ENCODE measurements at regions not wholly inside any gene's neighbourhood (a gene's known extent, or its start where the extent isn't known, plus 50 kb on each side); places are given as distances from the start of the nearest gene placed in this dataset.

- no peak overlapping the region for H3K14ac ChIP-seq (ENCODE audit: low read length)
- no peaks in the 10 kb centered on the region for H3K36me3 ChIP-seq (replicated peaks in 1 of 2; ENCODE audit: control insufficient read depth in 2 of 2, insufficient read depth in 2 of 2, low read length in 2 of 2)
- no peak overlapping the region for H3K4me2 ChIP-seq (ENCODE audit: insufficient read depth, low read length, poor library complexity, severe bottlenecking)
- no peak overlapping the region for H3K18ac ChIP-seq (ENCODE audit: low read length)
- H4K8ac ChIP-seq (ENCODE audit: low read depth, low read length): no peak overlapping the region
- no peak overlapping the region for H2BK15ac ChIP-seq (ENCODE audit: low read length)
- no peak overlapping the region for H3K4ac ChIP-seq (ENCODE audit: low read length)
- no peaks in the 10 kb centered on the region for H3K27me3 ChIP-seq (ENCODE audit: control insufficient read depth in 3 of 3, insufficient read depth in 3 of 3, low read depth in 1 of 3, low read length in 3 of 3)
- H3K9me3 ChIP-seq (replicated peaks in 1 of 2; ENCODE audit: control insufficient read depth in 2 of 2, insufficient read depth in 1 of 2, low read depth in 1 of 2, low read length in 2 of 2): peaks cover 0 to 5% of the 10 kb centered on the region in 2 donors
- no peak overlapping the region for H2BK5ac ChIP-seq (ENCODE audit: low read length)
- DNase-seq (ENCODE audit: low spot score): no peak
- no peak overlapping the region for H2AFZ ChIP-seq (ENCODE audit: low read length)
- no CpG with 5 or more reads among the region's 2 CpGs for WGBS, 2 donors (ENCODE audit: extremely low coverage in 2 of 2, insufficient read length in 2 of 2, insufficient replicate concordance in 1 of 2)
- H3K79me1 ChIP-seq (ENCODE audit: low read depth, low read length): no peaks in the 10 kb centered on the region
- no peak overlapping the region for H3K27ac ChIP-seq (replicated peaks; ENCODE audit: low read length)
- no peak overlapping the region for H3K23ac ChIP-seq (ENCODE audit: low read depth, low read length, poor library complexity)
- no peak overlapping the region for H2BK120ac ChIP-seq (ENCODE audit: low read depth, low read length)
- no peak overlapping the region for H3K4me3 ChIP-seq (ENCODE audit: low read length in 2 of 2)
- H4K91ac ChIP-seq (ENCODE audit: low read depth, low read length, poor library complexity): no peak overlapping the region
- no peak overlapping the region for H3K9ac ChIP-seq (ENCODE audit: low read depth, low read length, poor library complexity)
- no peak overlapping the region for H2AK5ac ChIP-seq (ENCODE audit: low read depth, low read length)
- no peak overlapping the region for H2BK12ac ChIP-seq (ENCODE audit: low read length)
- peaks cover 0 to 5% of the 10 kb centered on the region in 2 donors for H3K4me1 ChIP-seq (ENCODE audit: control insufficient read depth in 2 of 2, insufficient read depth in 1 of 2, low read depth in 1 of 2, low read length in 2 of 2)
Measured at GRCh38 chr3:95154766-95155165, 1091.9 kb downstream of the NSUN3 start.

GRCh38 chr3:95162794-95163193 lies 1099.9 kb downstream of the NSUN3 start:
- Histone ChIP-seq H2BK15ac (ENCODE audit: low read length) (no peak overlapping the region), H3K79me1 (ENCODE audit: low read depth, low read length) (no peaks in the 10 kb centered on the region), H3K36me3 (replicated peaks in 1 of 2; ENCODE audit: control insufficient read depth in 2 of 2, insufficient read depth in 2 of 2, low read length in 2 of 2) (no peaks in the 10 kb centered on the region), H3K9ac (ENCODE audit: low read depth, low read length, poor library complexity) (no peak overlapping the region), H3K18ac (ENCODE audit: low read length) (no peak overlapping the region), H2AK5ac (ENCODE audit: low read depth, low read length) (no peak overlapping the region), H3K4me1 (ENCODE audit: control insufficient read depth in 2 of 2, insufficient read depth in 1 of 2, low read depth in 1 of 2, low read length in 2 of 2) (no peaks in the 10 kb centered on the region), H3K27me3 (ENCODE audit: control insufficient read depth in 3 of 3, insufficient read depth in 3 of 3, low read depth in 1 of 3, low read length in 3 of 3) (no peaks in the 10 kb centered on the region), H3K9me3 (replicated peaks in 1 of 2; ENCODE audit: control insufficient read depth in 2 of 2, insufficient read depth in 1 of 2, low read depth in 1 of 2, low read length in 2 of 2) (no peaks in the 10 kb centered on the region), H3K14ac (ENCODE audit: low read length) (no peak overlapping the region), H2BK5ac (ENCODE audit: low read length) (no peak overlapping the region), H2BK12ac (ENCODE audit: low read length) (no peak overlapping the region), H3K23ac (ENCODE audit: low read depth, low read length, poor library complexity) (no peak overlapping the region), H2BK120ac (ENCODE audit: low read depth, low read length) (no peak overlapping the region), H2AFZ (ENCODE audit: low read length) (no peak overlapping the region), H4K91ac (ENCODE audit: low read depth, low read length, poor library complexity) (no peak overlapping the region), H3K4me3 (ENCODE audit: low read length in 2 of 2) (no peak overlapping the region), H3K4ac (ENCODE audit: low read length) (no peak overlapping the region), H4K8ac (ENCODE audit: low read depth, low read length) (no peak overlapping the region), H3K27ac (replicated peaks; ENCODE audit: low read length) (no peak overlapping the region), H3K4me2 (ENCODE audit: insufficient read depth, low read length, poor library complexity, severe bottlenecking) (no peak overlapping the region)
- no CpG with 5 or more reads among the region's 1 CpG for WGBS, 2 donors (ENCODE audit: extremely low coverage in 2 of 2, insufficient read length in 2 of 2, insufficient replicate concordance in 1 of 2)
- DNase-seq (ENCODE audit: low spot score): no peak

- WGBS, 2 donors (ENCODE audit: extremely low coverage in 2 of 2, insufficient read length in 2 of 2, insufficient replicate concordance in 1 of 2): no CpG with 5 or more reads among the region's 4 CpGs
- H3K4ac ChIP-seq (ENCODE audit: low read length): no peak overlapping the region
Measured at GRCh38 chr3:95167748-95168147, 1104.9 kb downstream of the NSUN3 start.

GRCh38 chr3:95168526-95168925 lies 1105.7 kb downstream of the NSUN3 start:
- Histone ChIP-seq H3K4me2 (ENCODE audit: insufficient read depth, low read length, poor library complexity, severe bottlenecking) (no peak overlapping the region), H3K14ac (ENCODE audit: low read length) (no peak overlapping the region), H2BK120ac (ENCODE audit: low read depth, low read length) (no peak overlapping the region), H3K23ac (ENCODE audit: low read depth, low read length, poor library complexity) (no peak overlapping the region), H3K4me1 (ENCODE audit: control insufficient read depth in 2 of 2, insufficient read depth in 1 of 2, low read depth in 1 of 2, low read length in 2 of 2) (peaks cover 2 to 4% of the 10 kb centered on the region in 2 donors), H2BK15ac (ENCODE audit: low read length) (no peak overlapping the region), H3K79me1 (ENCODE audit: low read depth, low read length) (no peaks in the 10 kb centered on the region), H4K91ac (ENCODE audit: low read depth, low read length, poor library complexity) (no peak overlapping the region), H2AK5ac (ENCODE audit: low read depth, low read length) (no peak overlapping the region), H3K4me3 (ENCODE audit: low read length in 2 of 2) (no peak overlapping the region), H2BK12ac (ENCODE audit: low read length) (no peak overlapping the region), H3K4ac (ENCODE audit: low read length) (no peak overlapping the region), H2BK5ac (ENCODE audit: low read length) (no peak overlapping the region), H3K9ac (ENCODE audit: low read depth, low read length, poor library complexity) (no peak overlapping the region), H3K9me3 (replicated peaks in 1 of 2; ENCODE audit: control insufficient read depth in 2 of 2, insufficient read depth in 1 of 2, low read depth in 1 of 2, low read length in 2 of 2) (no peaks in the 10 kb centered on the region), H3K36me3 (replicated peaks in 1 of 2; ENCODE audit: control insufficient read depth in 2 of 2, insufficient read depth in 2 of 2, low read length in 2 of 2) (no peaks in the 10 kb centered on the region), H2AFZ (ENCODE audit: low read length) (no peak overlapping the region), H4K8ac (ENCODE audit: low read depth, low read length) (no peak overlapping the region), H3K18ac (ENCODE audit: low read length) (no peak overlapping the region), H3K27ac (replicated peaks; ENCODE audit: low read length) (no peak overlapping the region), H3K27me3 (ENCODE audit: control insufficient read depth in 3 of 3, insufficient read depth in 3 of 3, low read depth in 1 of 3, low read length in 3 of 3) (no peaks in the 10 kb centered on the region)
- DNase-seq (ENCODE audit: low spot score): no peak
- no CpG with 5 or more reads among the region's 7 CpGs for WGBS, 2 donors (ENCODE audit: extremely low coverage in 2 of 2, insufficient read length in 2 of 2, insufficient replicate concordance in 1 of 2)

More at GRCh38 chr3:95167748-95168147, 1104.9 kb downstream of the NSUN3 start:
- Histone ChIP-seq H3K4me1 (ENCODE audit: control insufficient read depth in 2 of 2, insufficient read depth in 1 of 2, low read depth in 1 of 2, low read length in 2 of 2) (peaks cover under 1 to 4% of the 10 kb centered on the region in 2 donors), H4K8ac (ENCODE audit: low read depth, low read length) (no peak overlapping the region), H4K91ac (ENCODE audit: low read depth, low read length, poor library complexity) (no peak overlapping the region), H2AFZ (ENCODE audit: low read length) (no peak overlapping the region), H2AK5ac (ENCODE audit: low read depth, low read length) (no peak overlapping the region), H3K4me3 (ENCODE audit: low read length in 2 of 2) (no peak overlapping the region), H3K23ac (ENCODE audit: low read depth, low read length, poor library complexity) (no peak overlapping the region), H3K27me3 (ENCODE audit: control insufficient read depth in 3 of 3, insufficient read depth in 3 of 3, low read depth in 1 of 3, low read length in 3 of 3) (no peaks in the 10 kb centered on the region), H2BK5ac (ENCODE audit: low read length) (no peak overlapping the region), H3K14ac (ENCODE audit: low read length) (no peak overlapping the region), H3K9ac (ENCODE audit: low read depth, low read length, poor library complexity) (no peak overlapping the region), H3K79me1 (ENCODE audit: low read depth, low read length) (no peaks in the 10 kb centered on the region), H2BK15ac (ENCODE audit: low read length) (no peak overlapping the region), H3K4me2 (ENCODE audit: insufficient read depth, low read length, poor library complexity, severe bottlenecking) (no peak overlapping the region), H2BK120ac (ENCODE audit: low read depth, low read length) (no peak overlapping the region), H3K27ac (replicated peaks; ENCODE audit: low read length) (no peak overlapping the region), H2BK12ac (ENCODE audit: low read length) (no peak overlapping the region), H3K36me3 (replicated peaks in 1 of 2; ENCODE audit: control insufficient read depth in 2 of 2, insufficient read depth in 2 of 2, low read length in 2 of 2) (no peaks in the 10 kb centered on the region), H3K18ac (ENCODE audit: low read length) (no peak overlapping the region), H3K9me3 (replicated peaks in 1 of 2; ENCODE audit: control insufficient read depth in 2 of 2, insufficient read depth in 1 of 2, low read depth in 1 of 2, low read length in 2 of 2) (no peaks in the 10 kb centered on the region)
- DNase-seq (ENCODE audit: low spot score): no peak

Measured in neuronal stem cell (in vitro differentiated cells).